Caco-2 (cell line): ENCODE measurements at regions not wholly inside any gene's neighbourhood (a gene's known extent, or its start where the extent isn't known, plus 50 kb on each side); places are given as distances from the start of the nearest gene placed in this dataset.
A peak's percentile ranks its signal among the peaks of the same experiment; 100 is the strongest.

ENCODE experiments used
- BruUV-seq: library from RNA; stranded (reverse); fragments of 400-500 nt; replicated peaks from 2 replicates; lab custom pipeline; 2021; lab: Mats Ljungman, UMichigan
- CTCF ChIA-PET: fragments of 300-600 bp; sonication (Branson Sonifier 250); formaldehyde crosslinking; loops from one replicate; lab custom pipeline; 2022; ENCODE audit warnings: antibody characterized with exemption; lab: Charles Lee
- POLR2A ChIA-PET: fragments of 300-600 bp; sonication (Branson Sonifier 250); formaldehyde crosslinking; loops from one replicate; lab custom pipeline; 2022; ENCODE audit warnings: antibody characterized with exemption; lab: Charles Lee
- DNase-seq, 2 experiments: peaks; one replicate each; pipeline versions ENCODE4 v3.0.0 to v3.0.0-alpha.2; 2020 to 2022
- H3K27me3 ChIP-seq: replicated peaks from 2 replicates; pipeline ENCODE4 v1.6.0; 2011; ENCODE audit warnings: low read length; ENCODE audit not compliant: control insufficient read depth, insufficient read depth
- H3K36me3 ChIP-seq: 2 replicates; pipeline ENCODE4 v1.5.1; 2011; ENCODE audit warnings: low read length; ENCODE audit not compliant: control insufficient read depth, insufficient read depth
- H3K4me1 ChIP-seq: fragments of 250-450 bp; sonication (Bioruptor Pico); 2 replicates; pipeline ENCODE4 v1.5.1; 2020; ENCODE audit warnings: mild to moderate bottlenecking
- H3K4me3 ChIP-seq: 2 replicates; pipeline ENCODE4 v1.5.1; 2011; ENCODE audit warnings: low read depth, mild to moderate bottlenecking, control low read depth, low read length
- H3K9me3 ChIP-seq: fragments of 250-450 bp; sonication (Bioruptor Pico); 2 replicates; pipeline ENCODE4 v1.5.1; 2020; ENCODE audit warnings: mild to moderate bottlenecking, moderate library complexity
- H3K27ac Mint-ChIP-seq: one replicate; pipeline ENCODE4 v1.8.0; 2022; ENCODE audit warnings: mixed read lengths; ENCODE audit not compliant: unreplicated experiment
- H3K27me3 Mint-ChIP-seq: one replicate; pipeline ENCODE4 v1.8.0; 2022; ENCODE audit warnings: mixed read lengths; ENCODE audit not compliant: insufficient read depth, unreplicated experiment
- H3K36me3 Mint-ChIP-seq: one replicate; pipeline ENCODE4 v1.8.0; 2022; ENCODE audit warnings: mild to moderate bottlenecking, mixed read lengths; ENCODE audit not compliant: insufficient read depth, unreplicated experiment
- H3K4me1 Mint-ChIP-seq: one replicate; pipeline ENCODE4 v1.8.0; 2022; ENCODE audit warnings: low read depth, mixed read lengths; ENCODE audit not compliant: unreplicated experiment
- H3K4me3 Mint-ChIP-seq: one replicate; pipeline ENCODE4 v1.8.0; 2022; ENCODE audit warnings: mild to moderate bottlenecking, moderate library complexity, mixed read lengths; ENCODE audit not compliant: unreplicated experiment
- H3K9me3 Mint-ChIP-seq: one replicate; pipeline ENCODE4 v1.8.0; 2022; ENCODE audit warnings: mixed read lengths; ENCODE audit not compliant: unreplicated experiment
- intact Hi-C: fragments of 100-400 bp; cut with micrococcal nuclease; formaldehyde crosslinking; loops from one replicate; pipeline ENCODE4 v1.10.0; 2022; ENCODE audit not compliant: unreplicated experiment
- TF ChIP-seq, protein P1 (sequence below), 2 experiments: fragments of 200-600 bp in 1 of 2; IDR thresholded peaks; 1 replicate in 1 of 2; 2 replicates in 1 of 2; pipeline versions ENCODE4 v1.5.1 to v1.8.0; 2011 to 2022; ENCODE audit warnings: antibody characterized with exemption in 1 of 2, control low read depth in 1 of 2, inconsistent platforms in 1 of 2, low read depth in 1 of 2, low read length in 1 of 2, mild to moderate bottlenecking in 1 of 2, moderate library complexity in 1 of 2; ENCODE audit not compliant: insufficient read depth in 1 of 2, severe bottlenecking in 1 of 2, unreplicated experiment in 1 of 2

GRCh38 chr10:51000164-51000563, 74.1 kb upstream of the PRKG1 start:
- CTCF ChIA-PET: no interaction called here

GRCh38 chr10:51000976-51001375, 73.3 kb upstream of the PRKG1 start:
- H3K27ac Mint-ChIP-seq: no peak overlapping the region
- no peaks in the 10 kb centered on the region for H3K9me3 Mint-ChIP-seq
- CTCF ChIA-PET: no interaction called here
- no peak for DNase-seq
- Histone ChIP-seq H3K36me3 (no peaks in the 10 kb centered on the region), H3K9me3 (no peaks in the 10 kb centered on the region), H3K27me3 (no peaks in the 10 kb centered on the region), H3K4me3 (no peak overlapping the region), H3K4me1 (no peaks in the 10 kb centered on the region)
- BruUV-seq: no TSS peak
- POLR2A ChIA-PET: no interaction called here
- no peak overlapping the region for H3K4me3 Mint-ChIP-seq
- H3K27me3 Mint-ChIP-seq: peaks cover 18% of the 10 kb centered on the region
- TF ChIP-seq, protein P1, sequence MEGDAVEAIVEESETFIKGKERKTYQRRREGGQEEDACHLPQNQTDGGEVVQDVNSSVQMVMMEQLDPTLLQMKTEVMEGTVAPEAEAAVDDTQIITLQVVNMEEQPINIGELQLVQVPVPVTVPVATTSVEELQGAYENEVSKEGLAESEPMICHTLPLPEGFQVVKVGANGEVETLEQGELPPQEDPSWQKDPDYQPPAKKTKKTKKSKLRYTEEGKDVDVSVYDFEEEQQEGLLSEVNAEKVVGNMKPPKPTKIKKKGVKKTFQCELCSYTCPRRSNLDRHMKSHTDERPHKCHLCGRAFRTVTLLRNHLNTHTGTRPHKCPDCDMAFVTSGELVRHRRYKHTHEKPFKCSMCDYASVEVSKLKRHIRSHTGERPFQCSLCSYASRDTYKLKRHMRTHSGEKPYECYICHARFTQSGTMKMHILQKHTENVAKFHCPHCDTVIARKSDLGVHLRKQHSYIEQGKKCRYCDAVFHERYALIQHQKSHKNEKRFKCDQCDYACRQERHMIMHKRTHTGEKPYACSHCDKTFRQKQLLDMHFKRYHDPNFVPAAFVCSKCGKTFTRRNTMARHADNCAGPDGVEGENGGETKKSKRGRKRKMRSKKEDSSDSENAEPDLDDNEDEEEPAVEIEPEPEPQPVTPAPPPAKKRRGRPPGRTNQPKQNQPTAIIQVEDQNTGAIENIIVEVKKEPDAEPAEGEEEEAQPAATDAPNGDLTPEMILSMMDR (IDR thresholded peaks at IDR 0.05; ENCODE audit: insufficient read depth in 1 of 2, low read depth in 1 of 2, low read length in 1 of 2, severe bottlenecking in 1 of 2, unreplicated experiment in 1 of 2): no peak
- no peaks in the 10 kb centered on the region for H3K4me1 Mint-ChIP-seq
- H3K36me3 Mint-ChIP-seq: no peaks in the 10 kb centered on the region
- intact Hi-C loops: loop anchor here (1.0 to 5.0 kb wide), 5 partner anchors 48 to 961 kb away; no protein-coding TSS in a partner anchor

More at GRCh38 chr10:51000164-51000563, 74.1 kb upstream of the PRKG1 start:
- Histone ChIP-seq H3K4me3 (no peak overlapping the region), H3K9me3 (no peaks in the 10 kb centered on the region), H3K36me3 (no peaks in the 10 kb centered on the region), H3K4me1 (no peaks in the 10 kb centered on the region), H3K27me3 (no peaks in the 10 kb centered on the region)
- intact Hi-C loops: loop anchor here (2.0 to 5.0 kb wide), 4 partner anchors 49 to 962 kb away; no protein-coding TSS in a partner anchor
- TF ChIP-seq, protein P1 (IDR thresholded peaks at IDR 0.05; ENCODE audit: insufficient read depth in 1 of 2, low read depth in 1 of 2, low read length in 1 of 2, severe bottlenecking in 1 of 2, unreplicated experiment in 1 of 2): no peak
- Mint-ChIP-seq H3K4me3 (no peak overlapping the region), H3K27me3 (peaks cover 18% of the 10 kb centered on the region), H3K36me3 (no peaks in the 10 kb centered on the region), H3K27ac (no peak overlapping the region), H3K4me1 (no peaks in the 10 kb centered on the region), H3K9me3 (no peaks in the 10 kb centered on the region)
- DNase-seq: no peak
- POLR2A ChIA-PET: no interaction called here
- no TSS peak for BruUV-seq

DNA sequence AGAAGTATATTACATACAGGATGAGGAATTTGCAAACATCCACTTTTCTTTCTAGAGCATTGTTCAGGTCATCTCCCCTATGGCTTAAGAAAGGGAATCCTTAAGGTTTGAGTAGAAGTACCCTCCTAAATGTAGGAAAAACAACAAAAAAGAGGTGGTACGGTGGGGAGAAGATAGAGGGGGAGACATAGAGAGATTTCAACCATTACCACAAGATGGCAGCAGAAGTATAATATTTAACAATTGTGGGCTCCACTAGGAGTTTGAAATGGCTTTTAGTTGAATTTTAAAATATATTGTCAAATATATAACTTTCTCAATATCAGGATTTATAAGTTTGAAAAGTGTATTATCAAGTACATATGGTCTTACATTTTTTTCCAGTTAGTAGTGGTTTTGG, 72.7 kb upstream of the PRKG1 start:
- Histone ChIP-seq H3K9me3 (no peaks in the 10 kb centered on the region), H3K36me3 (no peaks in the 10 kb centered on the region), H3K4me1 (no peaks in the 10 kb centered on the region), H3K4me3 (no peak overlapping the region), H3K27me3 (no peaks in the 10 kb centered on the region)
- intact Hi-C loops: loop anchor here (1.0 to 5.0 kb wide), 5 partner anchors 47 to 961 kb away; no protein-coding TSS in a partner anchor
- BruUV-seq: no TSS peak
- Mint-ChIP-seq H3K27ac (no peak overlapping the region), H3K27me3 (peaks cover 17% of the 10 kb centered on the region), H3K36me3 (no peaks in the 10 kb centered on the region), H3K9me3 (no peaks in the 10 kb centered on the region), H3K4me3 (no peak overlapping the region), H3K4me1 (no peaks in the 10 kb centered on the region)
- TF ChIP-seq, protein P1 (IDR thresholded peaks at IDR 0.05; ENCODE audit: insufficient read depth in 1 of 2, low read depth in 1 of 2, low read length in 1 of 2, severe bottlenecking in 1 of 2, unreplicated experiment in 1 of 2): peak; percentile 79 to 80
- ChIA-PET POLR2A (no interaction called here), CTCF (no interaction called here)
- DNase-seq: peak in 1 of 2 experiments; percentile 37
